Smooth muscle cell (in vitro differentiated cells): ENCODE measurements at regions not wholly inside any gene's neighbourhood (a gene's known extent, or its start where the extent isn't known, plus 50 kb on each side); places are given as distances from the start of the nearest gene placed in this dataset.
A peak's percentile ranks its signal among the peaks of the same experiment; 100 is the strongest.

Experiments
- DNase-seq: peaks from one replicate; lab custom pipeline; 2025; ENCODE audit not compliant: unreplicated experiment; lab: John Stamatoyannopoulos, UW
- H2AFZ ChIP-seq: fragments of 200-600 bp; sonication (generic); 2 replicates; pipeline ENCODE4 v1.6.0; 2016; ENCODE audit warnings: antibody characterized with exemption, low read depth, mild to moderate bottlenecking
- H3F3A ChIP-seq: fragments of 200-600 bp; sonication (generic); 2 replicates; pipeline ENCODE4 v1.6.0; 2017; ENCODE audit warnings: antibody characterized with exemption, low read depth
- H3K27ac ChIP-seq: fragments of 200-600 bp; sonication (generic); 2 replicates; pipeline ENCODE4 v1.5.1; 2016; ENCODE audit warnings: low read depth, mild to moderate bottlenecking
- H3K27me3 ChIP-seq: fragments of 200-600 bp; sonication (generic); 2 replicates; pipeline ENCODE4 v1.6.1; 2016; ENCODE audit warnings: low read depth, mild to moderate bottlenecking
- H3K36me3 ChIP-seq: fragments of 200-600 bp; sonication (generic); 2 replicates; pipeline ENCODE4 v1.5.1; 2016; ENCODE audit warnings: low read depth
- H3K4me1 ChIP-seq: fragments of 200-600 bp; sonication (generic); 2 replicates; pipeline ENCODE4 v1.5.1; 2016; ENCODE audit warnings: low read depth
- H3K4me2 ChIP-seq: fragments of 200-600 bp; sonication (generic); 2 replicates; pipeline ENCODE4 v1.6.0; 2016; ENCODE audit warnings: mild to moderate bottlenecking
- H3K4me3 ChIP-seq: fragments of 200-600 bp; sonication (generic); 2 replicates; pipeline ENCODE4 v1.5.1; 2016; ENCODE audit warnings: mild to moderate bottlenecking
- H3K79me2 ChIP-seq: fragments of 200-600 bp; sonication (generic); 2 replicates; pipeline ENCODE4 v1.6.0; 2016; ENCODE audit warnings: low read depth, mild to moderate bottlenecking
- H3K9ac ChIP-seq: fragments of 200-600 bp; sonication (generic); 2 replicates; pipeline ENCODE4 v1.6.0; 2016; ENCODE audit warnings: low read depth
- H3K9me3 ChIP-seq: fragments of 200-600 bp; sonication (generic); replicated peaks from 2 replicates; pipeline ENCODE4 v1.5.1; 2016; ENCODE audit warnings: low read depth
- H4K20me1 ChIP-seq: fragments of 200-600 bp; sonication (generic); 2 replicates; pipeline ENCODE4 v1.6.0; 2016; ENCODE audit warnings: low read depth
- WGBS: methylation state at CpG from one replicate; pipeline ENCODE4 v1.1.7; 2016; ENCODE audit warnings: low lambda C conversion rate; 5-methylcytosine and 5-hydroxymethylcytosine counted together
- TF ChIP-seq, protein P1 (sequence below): fragments of 200-600 bp; sonication (generic); IDR thresholded peaks from 2 replicates; pipeline ENCODE4 v1.5.1; 2017; ENCODE audit warnings: borderline replicate concordance, mild to moderate bottlenecking, antibody characterized with exemption; ENCODE audit not compliant: insufficient read depth, poor library complexity, severe bottlenecking

DNA sequence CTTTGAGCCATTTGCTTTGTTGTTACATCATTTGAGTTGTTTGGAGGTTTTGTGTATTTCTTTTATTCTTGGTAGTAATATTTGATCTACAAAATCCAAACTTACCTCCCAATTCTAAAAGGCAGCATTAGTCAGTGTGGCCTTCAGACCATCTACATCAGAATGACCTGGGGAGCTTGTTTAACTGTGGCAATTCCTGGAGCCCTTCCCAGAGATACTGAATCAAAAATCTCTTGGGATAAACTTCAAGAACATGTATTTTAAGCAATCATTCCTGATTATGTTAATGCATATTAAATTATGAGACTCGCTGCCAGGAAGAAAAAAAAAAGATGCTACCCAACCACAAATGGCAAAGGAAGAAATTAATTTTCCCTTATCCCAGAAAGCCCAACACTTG is 268.9 kb upstream of the PDE4D start:
- H3K36me3 ChIP-seq = no peaks in the 10 kb centered on the region
- no peaks in the 10 kb centered on the region for H3K27me3 ChIP-seq
- H2AFZ ChIP-seq = no peak overlapping the region
- no peaks in the 10 kb centered on the region for H3K79me2 ChIP-seq
- no peaks in the 10 kb centered on the region for H3K9me3 ChIP-seq
- H3K4me3 ChIP-seq = no peak overlapping the region
- no peaks in the 10 kb centered on the region for H4K20me1 ChIP-seq
- H3K27ac ChIP-seq = no peak overlapping the region
- no peak overlapping the region for H3K9ac ChIP-seq
- no peak for DNase-seq
- no peak overlapping the region for H3K4me2 ChIP-seq
- TF ChIP-seq, protein P1, sequence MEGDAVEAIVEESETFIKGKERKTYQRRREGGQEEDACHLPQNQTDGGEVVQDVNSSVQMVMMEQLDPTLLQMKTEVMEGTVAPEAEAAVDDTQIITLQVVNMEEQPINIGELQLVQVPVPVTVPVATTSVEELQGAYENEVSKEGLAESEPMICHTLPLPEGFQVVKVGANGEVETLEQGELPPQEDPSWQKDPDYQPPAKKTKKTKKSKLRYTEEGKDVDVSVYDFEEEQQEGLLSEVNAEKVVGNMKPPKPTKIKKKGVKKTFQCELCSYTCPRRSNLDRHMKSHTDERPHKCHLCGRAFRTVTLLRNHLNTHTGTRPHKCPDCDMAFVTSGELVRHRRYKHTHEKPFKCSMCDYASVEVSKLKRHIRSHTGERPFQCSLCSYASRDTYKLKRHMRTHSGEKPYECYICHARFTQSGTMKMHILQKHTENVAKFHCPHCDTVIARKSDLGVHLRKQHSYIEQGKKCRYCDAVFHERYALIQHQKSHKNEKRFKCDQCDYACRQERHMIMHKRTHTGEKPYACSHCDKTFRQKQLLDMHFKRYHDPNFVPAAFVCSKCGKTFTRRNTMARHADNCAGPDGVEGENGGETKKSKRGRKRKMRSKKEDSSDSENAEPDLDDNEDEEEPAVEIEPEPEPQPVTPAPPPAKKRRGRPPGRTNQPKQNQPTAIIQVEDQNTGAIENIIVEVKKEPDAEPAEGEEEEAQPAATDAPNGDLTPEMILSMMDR = no peak
- 72% methylated on average over 1 of the region's 1 CpG for WGBS
- H3F3A ChIP-seq = no peaks in the 10 kb centered on the region
- no peaks in the 10 kb centered on the region for H3K4me1 ChIP-seq

GRCh38 chr5:60161340-60161934 is 267.9 kb upstream of the PDE4D start:
- Histone ChIP-seq H4K20me1 (no peaks in the 10 kb centered on the region), H3K79me2 (no peaks in the 10 kb centered on the region), H3K9me3 (no peaks in the 10 kb centered on the region), H3K27me3 (no peaks in the 10 kb centered on the region), H3K27ac (no peak overlapping the region), H3K4me3 (no peak overlapping the region), H3K9ac (no peak overlapping the region), H3K36me3 (no peaks in the 10 kb centered on the region), H3K4me2 (no peak overlapping the region), H3F3A (no peaks in the 10 kb centered on the region), H3K4me1 (no peaks in the 10 kb centered on the region), H2AFZ (peak overlapping the region; percentile 71)
- WGBS = 53% methylated on average over 3 of the region's 3 CpGs
- TF ChIP-seq, protein P1 = peak; percentile 45
- no peak for DNase-seq

- H3K27ac ChIP-seq = no peak overlapping the region
- WGBS = 72% methylated on average over 3 of the region's 3 CpGs
- H3K9me3 ChIP-seq = no peaks in the 10 kb centered on the region
- DNase-seq = no peak
- no peaks in the 10 kb centered on the region for H4K20me1 ChIP-seq
- no peaks in the 10 kb centered on the region for H3K36me3 ChIP-seq
- no peaks in the 10 kb centered on the region for H3K4me1 ChIP-seq
- no peaks in the 10 kb centered on the region for H3K27me3 ChIP-seq
- no peak overlapping the region for H3K4me3 ChIP-seq
- TF ChIP-seq, protein P1 = no peak
- no peak overlapping the region for H3K9ac ChIP-seq
- H3K79me2 ChIP-seq = no peaks in the 10 kb centered on the region
- H3F3A ChIP-seq = no peaks in the 10 kb centered on the region
- no peak overlapping the region for H2AFZ ChIP-seq
- no peak overlapping the region for H3K4me2 ChIP-seq
These were observed 255.6 kb upstream of the PDE4D start for GRCh38 chr5:60149081-60149480.

- H3K4me3 ChIP-seq = no peak overlapping the region
- H3K9ac ChIP-seq = no peak overlapping the region
- no peaks in the 10 kb centered on the region for H3F3A ChIP-seq
- no peaks in the 10 kb centered on the region for H4K20me1 ChIP-seq
- TF ChIP-seq, protein P1 = no peak
- DNase-seq = no peak
- H3K9me3 ChIP-seq = no peaks in the 10 kb centered on the region
- no peaks in the 10 kb centered on the region for H3K27me3 ChIP-seq
- no peaks in the 10 kb centered on the region for H3K79me2 ChIP-seq
- H3K27ac ChIP-seq = no peak overlapping the region
- no peak overlapping the region for H3K4me2 ChIP-seq
- no peaks in the 10 kb centered on the region for H3K4me1 ChIP-seq
- no peak overlapping the region for H2AFZ ChIP-seq
- 71% methylated on average over 1 of the region's 1 CpG for WGBS
- no peaks in the 10 kb centered on the region for H3K36me3 ChIP-seq
These were observed 254.8 kb upstream of the PDE4D start for GRCh38 chr5:60148366-60148765.
